Stimulated activated effector memory CD8-positive, alpha-beta T cell treated with anti-CD3 and anti-CD28 coated beads, Interleukin-12 subunit alpha, Interleukin-12 subunit beta, amount 100 ng/mL, for 72 hours (primary cell): ENCODE measurements at regions not wholly inside any gene's neighbourhood (a gene's known extent, or its start where the extent isn't known, plus 50 kb on each side); places are given as distances from the start of the nearest gene placed in this dataset.

Experiments
- ATAC-seq: fragments of 150-1000 bp; cut with Tn5 transposase; 2 replicates; pipeline ENCODE4 v1.10.0; 2021
- DNase-seq, 2 donors: peaks; one replicate each; pipeline ENCODE4 v3.0.0; 2021 to 2022; ENCODE audit warnings: low spot score in 2 of 2
- H3K27ac Mint-ChIP-seq: one replicate; pipeline ENCODE4 v1.8.0; 2022; ENCODE audit warnings: mild to moderate bottlenecking, mixed read lengths
- H3K36me3 Mint-ChIP-seq: one replicate; pipeline ENCODE4 v1.8.0; 2022; ENCODE audit warnings: mild to moderate bottlenecking, mixed read lengths
- H3K4me1 Mint-ChIP-seq: one replicate; pipeline ENCODE4 v1.8.0; 2022; ENCODE audit warnings: mixed read lengths
- H3K4me3 Mint-ChIP-seq: one replicate; pipeline ENCODE4 v1.8.0; 2022; ENCODE audit warnings: mild to moderate bottlenecking, mixed read lengths
- H3K9me3 Mint-ChIP-seq: one replicate; pipeline ENCODE4 v1.8.0; 2022; ENCODE audit warnings: mixed read lengths

DNA sequence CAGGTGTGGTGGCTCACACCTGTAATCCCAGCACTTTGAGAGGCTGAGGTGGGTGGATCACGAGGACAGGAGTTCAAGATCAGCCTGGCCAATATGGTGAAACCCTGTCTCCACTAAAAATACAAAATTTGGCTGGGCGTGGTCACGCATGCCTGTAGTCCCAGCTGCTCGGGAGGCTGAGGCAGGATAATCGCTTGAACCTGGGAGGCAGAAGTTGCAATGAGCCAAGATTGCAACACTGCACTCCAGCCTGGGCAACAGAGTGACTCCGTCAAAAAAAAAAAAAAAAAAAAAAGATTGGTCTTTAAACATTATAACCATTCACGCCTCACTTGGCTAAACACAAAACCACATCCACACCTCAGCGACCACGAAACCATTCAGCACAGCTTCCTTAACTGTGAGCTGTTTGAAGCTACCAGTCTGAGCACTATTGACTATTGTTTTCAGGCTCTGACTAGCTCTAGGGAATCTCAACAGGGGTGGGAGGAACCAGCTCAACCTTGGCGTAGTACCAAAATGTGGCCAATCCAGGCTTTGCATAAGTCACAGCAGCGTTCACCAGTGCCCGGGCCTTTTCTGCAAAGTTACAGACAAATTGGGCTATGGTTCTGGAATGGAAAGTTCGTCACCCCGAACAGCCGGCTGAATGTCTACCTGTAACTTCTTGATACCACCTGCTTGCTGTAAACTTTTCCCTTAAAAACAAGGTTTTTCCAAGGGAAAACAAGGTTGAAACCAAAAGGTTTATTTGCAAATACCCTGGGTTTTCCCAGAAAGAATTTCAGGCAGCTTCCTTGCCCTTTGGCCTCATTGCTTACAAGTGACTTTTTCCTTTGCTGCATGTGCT, 73.6 kb upstream of the DHX15 start:
- no peaks in the 10 kb centered on the region for H3K9me3 Mint-ChIP-seq
- no peaks in the 10 kb centered on the region for H3K36me3 Mint-ChIP-seq
- H3K27ac Mint-ChIP-seq, result no peak overlapping the region
- peaks cover 12% of the 10 kb centered on the region for H3K4me1 Mint-ChIP-seq
- ATAC-seq (peak; percentile 52), DNase-seq (no peak)
- H3K4me3 Mint-ChIP-seq, result no peak overlapping the region

DNA sequence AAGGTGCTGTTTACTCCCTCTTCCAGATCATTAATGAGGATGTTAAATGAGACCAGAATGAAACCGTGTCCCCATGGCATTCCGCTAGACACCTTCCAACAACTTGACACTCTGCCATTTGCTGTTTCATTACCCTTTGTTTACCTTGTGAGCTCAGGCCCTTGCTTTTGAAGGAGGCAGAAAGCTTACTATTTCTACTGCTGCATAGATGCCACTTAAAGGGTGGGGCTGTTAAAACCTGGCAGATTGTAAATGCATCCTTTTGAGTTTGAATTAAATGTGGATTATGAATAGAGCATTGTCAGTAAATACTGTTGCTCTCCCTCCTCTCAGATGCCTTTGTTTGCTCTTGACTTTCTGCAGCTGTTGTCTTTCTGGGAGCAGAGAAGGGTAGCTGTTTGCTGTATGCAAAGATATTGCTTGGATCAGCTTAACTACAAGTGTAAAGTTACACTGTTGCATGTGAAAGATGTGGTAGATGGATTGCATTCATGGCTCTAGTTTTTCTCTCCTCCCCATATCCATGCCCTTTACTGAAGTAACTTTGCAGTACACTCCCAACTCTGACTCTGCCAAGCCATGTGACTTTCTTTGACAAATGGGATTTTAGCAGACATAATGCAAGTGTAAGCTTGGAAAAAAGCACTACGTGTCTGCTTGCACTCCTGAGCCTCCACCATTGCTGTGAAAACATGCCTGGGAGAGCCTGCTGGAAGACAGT, 75.0 kb upstream of the DHX15 start:
- H3K4me3 Mint-ChIP-seq, result no peak overlapping the region
- peaks cover 12% of the 10 kb centered on the region for H3K4me1 Mint-ChIP-seq
- no peaks in the 10 kb centered on the region for H3K9me3 Mint-ChIP-seq
- DNase-seq, result no peak
- no peak overlapping the region for H3K27ac Mint-ChIP-seq
- ATAC-seq, result no peak
- no peaks in the 10 kb centered on the region for H3K36me3 Mint-ChIP-seq

- Mint-ChIP-seq H3K9me3 (no peaks in the 10 kb centered on the region), H3K4me1 (peaks cover 12% of the 10 kb centered on the region), H3K4me3 (no peak overlapping the region), H3K36me3 (no peaks in the 10 kb centered on the region), H3K27ac (no peak overlapping the region)
- no peak for DNase-seq
- no peak for ATAC-seq
Measured at GRCh38 chr4:24662056-24662455, 77.7 kb upstream of the DHX15 start.

GRCh38 chr4:24662542-24662941, 78.2 kb upstream of the DHX15 start:
- DNase-seq, result no peak

GRCh38 chr4:24664956-24665355, 80.6 kb upstream of the DHX15 start:
- Mint-ChIP-seq H3K4me1 (no peaks in the 10 kb centered on the region), H3K27ac (no peak overlapping the region), H3K4me3 (no peak overlapping the region), H3K36me3 (no peaks in the 10 kb centered on the region), H3K9me3 (no peaks in the 10 kb centered on the region)
- DNase-seq (no peak), ATAC-seq (no peak)

More at GRCh38 chr4:24662542-24662941, 78.2 kb upstream of the DHX15 start:
- Mint-ChIP-seq H3K9me3 (no peaks in the 10 kb centered on the region), H3K4me3 (no peak overlapping the region), H3K36me3 (no peaks in the 10 kb centered on the region), H3K4me1 (peaks cover 12% of the 10 kb centered on the region), H3K27ac (no peak overlapping the region)
- ATAC-seq, result no peak

DNA sequence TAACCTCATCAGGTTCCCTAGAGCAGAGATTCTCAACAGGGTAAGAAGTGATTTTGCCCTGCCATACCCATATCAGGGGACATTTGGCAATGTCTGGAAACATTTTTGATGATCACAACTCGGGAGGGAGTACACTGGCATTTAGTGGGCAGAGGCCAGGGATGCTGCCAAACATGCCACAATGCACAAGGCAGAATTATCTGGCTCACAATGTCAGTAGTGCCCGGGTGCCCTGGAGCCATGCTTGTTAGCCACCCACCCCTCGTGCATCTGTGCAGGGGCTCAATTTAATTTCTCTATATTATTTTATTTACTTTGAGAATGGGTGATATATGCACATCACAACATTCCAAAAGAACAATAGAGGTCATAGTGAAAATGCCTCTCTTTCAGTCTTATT, 82.0 kb upstream of the DHX15 start:
- DNase-seq (no peak), ATAC-seq (no peak)
- H3K4me1 Mint-ChIP-seq, result no peaks in the 10 kb centered on the region
- no peak overlapping the region for H3K27ac Mint-ChIP-seq
- no peaks in the 10 kb centered on the region for H3K36me3 Mint-ChIP-seq
- H3K9me3 Mint-ChIP-seq, result no peaks in the 10 kb centered on the region
- no peak overlapping the region for H3K4me3 Mint-ChIP-seq

- no peak for ATAC-seq
- DNase-seq, result no peak
- no peak overlapping the region for H3K27ac Mint-ChIP-seq
- no peak overlapping the region for H3K4me3 Mint-ChIP-seq
- no peaks in the 10 kb centered on the region for H3K4me1 Mint-ChIP-seq
- H3K36me3 Mint-ChIP-seq, result no peaks in the 10 kb centered on the region
- no peaks in the 10 kb centered on the region for H3K9me3 Mint-ChIP-seq
Measured at GRCh38 chr4:24666816-24667477, 82.6 kb upstream of the DHX15 start.

- Mint-ChIP-seq H3K4me3 (no peak overlapping the region), H3K4me1 (no peaks in the 10 kb centered on the region), H3K36me3 (no peaks in the 10 kb centered on the region), H3K27ac (no peak overlapping the region), H3K9me3 (no peaks in the 10 kb centered on the region)
- no peak for DNase-seq
- ATAC-seq, result no peak
Measured at GRCh38 chr4:24668956-24669355, 84.6 kb upstream of the DHX15 start.

- Mint-ChIP-seq H3K4me3 (no peak overlapping the region), H3K9me3 (no peaks in the 10 kb centered on the region), H3K36me3 (no peaks in the 10 kb centered on the region), H3K4me1 (no peaks in the 10 kb centered on the region), H3K27ac (no peak overlapping the region)
- ATAC-seq, result no peak
- DNase-seq, result no peak
Measured at GRCh38 chr4:24669751-24670150, 85.4 kb upstream of the DHX15 start.

DNA sequence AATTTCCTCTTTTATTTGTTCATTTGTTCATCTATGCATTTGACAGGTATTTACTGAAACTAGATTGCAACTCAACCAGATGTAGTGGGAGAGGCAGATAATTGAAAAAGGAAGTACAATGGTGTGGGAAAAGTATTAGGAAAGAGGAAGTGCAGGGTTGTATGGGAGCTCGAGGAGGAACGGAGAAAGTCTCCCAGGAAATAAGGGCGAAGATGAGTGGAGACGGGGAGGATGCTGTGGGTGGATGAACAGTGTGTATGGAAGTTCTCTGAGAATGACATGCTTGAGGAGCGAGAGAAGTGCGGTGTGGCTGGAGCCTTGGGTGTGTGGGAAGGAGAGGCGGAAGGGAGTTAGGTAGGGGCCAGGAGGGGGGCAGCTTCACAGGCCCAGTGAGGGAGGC, 87.5 kb upstream of the DHX15 start:
- DNase-seq (no peak), ATAC-seq (no peak)
- no peak overlapping the region for H3K4me3 Mint-ChIP-seq
- H3K9me3 Mint-ChIP-seq, result peaks cover 4% of the 10 kb centered on the region
- no peaks in the 10 kb centered on the region for H3K36me3 Mint-ChIP-seq
- H3K27ac Mint-ChIP-seq, result no peak overlapping the region
- H3K4me1 Mint-ChIP-seq, result no peaks in the 10 kb centered on the region

GRCh38 chr4:24672880-24673279, 88.5 kb upstream of the DHX15 start:
- ATAC-seq (no peak), DNase-seq (no peak)
- no peaks in the 10 kb centered on the region for H3K4me1 Mint-ChIP-seq
- H3K4me3 Mint-ChIP-seq, result no peak overlapping the region
- H3K36me3 Mint-ChIP-seq, result no peaks in the 10 kb centered on the region
- H3K27ac Mint-ChIP-seq, result no peak overlapping the region
- peaks cover 5% of the 10 kb centered on the region for H3K9me3 Mint-ChIP-seq

GRCh38 chr4:24674279-24674678, 89.9 kb upstream of the DHX15 start:
- DNase-seq, result no peak
- H3K36me3 Mint-ChIP-seq, result no peaks in the 10 kb centered on the region
- no peaks in the 10 kb centered on the region for H3K4me1 Mint-ChIP-seq
- H3K27ac Mint-ChIP-seq, result no peak overlapping the region
- ATAC-seq, result no peak
- H3K4me3 Mint-ChIP-seq, result no peak overlapping the region
- peaks cover 5% of the 10 kb centered on the region for H3K9me3 Mint-ChIP-seq

- no peaks in the 10 kb centered on the region for H3K4me1 Mint-ChIP-seq
- DNase-seq (no peak), ATAC-seq (no peak)
- H3K27ac Mint-ChIP-seq, result no peak overlapping the region
- H3K36me3 Mint-ChIP-seq, result no peaks in the 10 kb centered on the region
- H3K4me3 Mint-ChIP-seq, result no peak overlapping the region
- peaks cover 5% of the 10 kb centered on the region for H3K9me3 Mint-ChIP-seq
Measured at GRCh38 chr4:24675721-24676389, 91.5 kb upstream of the DHX15 start.

DNA sequence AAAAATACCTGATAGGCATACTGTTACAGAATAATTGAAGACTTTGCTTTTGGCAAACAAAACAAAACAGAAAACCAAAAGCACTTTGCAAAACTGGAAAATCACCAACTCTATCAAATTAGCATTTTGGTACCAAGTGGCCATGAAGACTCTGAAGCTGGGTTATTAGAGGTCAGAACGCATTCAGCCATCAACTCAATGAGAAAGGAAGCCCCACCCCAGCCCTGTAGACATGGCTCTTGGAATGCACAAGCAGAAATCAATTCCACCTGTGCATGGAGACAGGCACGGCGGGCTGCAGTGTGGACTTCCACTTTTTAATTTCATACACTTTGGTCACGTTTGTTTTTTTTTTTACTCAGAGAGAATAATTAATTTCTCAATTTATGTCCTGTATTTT, 93.6 kb upstream of the DHX15 start:
- Mint-ChIP-seq H3K36me3 (no peaks in the 10 kb centered on the region), H3K27ac (no peak overlapping the region), H3K4me3 (no peak overlapping the region), H3K9me3 (peaks cover 5% of the 10 kb centered on the region), H3K4me1 (no peaks in the 10 kb centered on the region)
- ATAC-seq, result no peak
- no peak for DNase-seq

- H3K36me3 Mint-ChIP-seq, result no peaks in the 10 kb centered on the region
- H3K4me3 Mint-ChIP-seq, result no peak overlapping the region
- peaks cover 3% of the 10 kb centered on the region for H3K9me3 Mint-ChIP-seq
- H3K27ac Mint-ChIP-seq, result no peak overlapping the region
- H3K4me1 Mint-ChIP-seq, result no peaks in the 10 kb centered on the region
- ATAC-seq (no peak), DNase-seq (no peak)
Measured at GRCh38 chr4:24680746-24681448, 96.5 kb upstream of the DHX15 start.
